K562 (cell line): ENCODE measurements at regions not wholly inside any gene's neighbourhood (a gene's known extent, or its start where the extent isn't known, plus 50 kb on each side); places are given as distances from the start of the nearest gene placed in this dataset.

Source experiments
- BCOR ChIP-seq: fragments of 450-650 bp; IDR thresholded peaks from 2 replicates; pipeline ENCODE4 v1.6.1; 2016
- CBX2 ChIP-seq: fragments of 200-600 bp; sonication (generic); IDR thresholded peaks from one replicate; pipeline ENCODE4 v1.6.1; 2012; ENCODE audit warnings: mild to moderate bottlenecking, low read length, inconsistent platforms; ENCODE audit not compliant: insufficient read depth, poor library complexity, severe bottlenecking
- CC2D1A ChIP-seq: fragments of 450-650 bp; IDR thresholded peaks from 2 replicates; pipeline ENCODE4 v1.6.1; 2017; ENCODE audit warnings: mild to moderate bottlenecking
- EGR1 ChIP-seq: fragments of 450-650 bp; conservative IDR thresholded peaks from 2 replicates; pipeline ENCODE4 v1.6.1; 2017; ENCODE audit warnings: mild to moderate bottlenecking
- ELF2 ChIP-seq: fragments of 250-450 bp; sonication (Bioruptor Pico); IDR thresholded peaks from 2 replicates; pipeline ENCODE4 v1.5.0; 2021; ENCODE audit warnings: mild to moderate bottlenecking
- FOXK2 ChIP-seq, 2 experiments: fragments of 450-650 bp; IDR thresholded peaks in 1 of 2; conservative IDR thresholded peaks in 1 of 2; 2 replicates each; pipeline ENCODE4 v1.6.1; 2016; ENCODE audit warnings: low read depth in 2 of 2, mild to moderate bottlenecking in 1 of 2
- MCM7 ChIP-seq, 2 experiments: fragments of 450-650 bp; IDR thresholded peaks; 2 replicates each; pipeline ENCODE4 v1.6.1; 2016 to 2018
- POLR2A ChIP-seq: fragments of 450-650 bp; conservative IDR thresholded peaks from 2 replicates; pipeline ENCODE4 v1.6.1; 2016
- SREBF2 ChIP-seq: sonication (generic); formaldehyde crosslinking; IDR thresholded peaks from 2 replicates; pipeline ENCODE4 v1.4.0; 2020; ENCODE audit warnings: mild to moderate bottlenecking, missing genetic modification reagents
- TRIM28 ChIP-seq: fragments of 450-650 bp; IDR thresholded peaks from 2 replicates; pipeline ENCODE4 v1.6.1; 2017
- YBX1 ChIP-seq: fragments of 450-650 bp; IDR thresholded peaks from 2 replicates; pipeline ENCODE4 v1.7.1; 2016; ENCODE audit warnings: mild to moderate bottlenecking
- ZFP30 ChIP-seq: fragments of 250-450 bp; sonication (Bioruptor Pico); IDR thresholded peaks from 2 replicates; pipeline ENCODE4 v1.8.0; 2022; ENCODE audit warnings: moderate library complexity, mild to moderate bottlenecking, inconsistent platforms, borderline replicate concordance
- ZFP36 ChIP-seq: fragments of 150-350 bp; IDR thresholded peaks from 2 replicates; pipeline ENCODE4 v1.6.1; 2018; ENCODE audit warnings: low read length, low read depth; ENCODE audit not compliant: partially characterized antibody
- ZNF146 ChIP-seq: IDR thresholded peaks from one replicate; pipeline ENCODE4 v1.6.1; 2018; ENCODE audit warnings: missing compliant biosample characterization; ENCODE audit not compliant: unreplicated experiment
- ZNF316 ChIP-seq: fragments of 450-650 bp; IDR thresholded peaks from 2 replicates; pipeline ENCODE4 v1.6.1; 2016
- ZSCAN29 ChIP-seq: fragments of 450-650 bp; IDR thresholded peaks from 2 replicates; pipeline ENCODE4 v1.6.1; 2017
- TF ChIP-seq, protein P1 (sequence below): sonication (generic); formaldehyde crosslinking; IDR thresholded peaks from 2 replicates; pipeline ENCODE4 v1.8.0; 2022; ENCODE audit warnings: mild to moderate bottlenecking, missing genetic modification reagents, borderline replicate concordance
- TF ChIP-seq, protein P2 (sequence below): fragments of 150-350 bp; conservative IDR thresholded peaks from 2 replicates; pipeline ENCODE4 v1.6.1; 2014; ENCODE audit warnings: low read length
- TF ChIP-seq, protein P3 (sequence below): sonication (generic); formaldehyde crosslinking; IDR thresholded peaks from 2 replicates; pipeline ENCODE4 v1.8.0; 2022; ENCODE audit warnings: mild to moderate bottlenecking, missing genetic modification reagents
- TF ChIP-seq, protein P4 (sequence below): fragments of 450-650 bp; IDR thresholded peaks from 2 replicates; pipeline ENCODE4 v1.6.1; 2016; ENCODE audit warnings: antibody characterized with exemption
- TF ChIP-seq, protein P5 (sequence below): sonication (generic); IDR thresholded peaks from 2 replicates; pipeline ENCODE4 v1.6.1; 2016

DNA sequence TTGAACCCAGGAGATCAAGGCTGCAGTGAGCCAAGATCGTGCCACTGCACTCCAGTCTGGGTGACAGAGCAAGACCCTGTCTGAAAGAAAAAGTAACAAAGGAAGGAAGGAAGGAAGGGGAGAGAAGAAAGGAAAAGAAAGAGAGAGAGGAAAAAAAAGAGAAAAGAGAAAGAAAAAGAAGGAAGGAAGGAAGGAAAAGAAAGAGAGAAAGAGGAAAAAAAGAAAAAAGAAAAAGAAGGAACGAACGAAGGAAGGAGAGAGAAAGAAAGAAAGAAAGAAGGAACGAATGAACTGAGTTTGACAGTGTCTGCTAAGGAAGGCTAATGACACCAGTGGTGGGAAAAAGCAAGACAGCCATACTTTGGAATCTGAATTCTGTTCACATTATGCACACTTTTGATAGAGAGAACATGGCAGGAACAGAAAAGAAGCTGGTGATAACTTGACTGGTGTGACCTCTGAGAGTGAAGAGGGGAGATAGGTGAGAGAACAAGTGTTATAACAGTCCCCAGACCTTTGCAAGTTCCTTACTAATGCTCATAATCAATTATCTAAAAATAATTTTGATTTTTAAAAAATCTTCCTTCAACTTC is 93.3 kb upstream of the MYLIP start (continued):
- TF ChIP-seq FOXK2 (conservative IDR thresholded peaks at IDR 0.05 in 1 of 2, IDR thresholded peaks at IDR 0.05 in 1 of 2; ENCODE audit: low read depth in 2 of 2) (peak in 1 of 2 experiments; percentile 46; a peak in 2 of 4 replicates), BCOR (peak; percentile 53), POLR2A (no peak), EGR1 (no peak), YBX1 (no peak), CC2D1A (peak; percentile 46; the same call in 1 of the 2 replicates), ZNF316 (peak; percentile 16; the same call in 1 of the 2 replicates), CBX2 (no peak), ZFP30 (CRISPR knock-in tag) (no peak), TRIM28 (no peak), ZNF146 (CRISPR knock-in tag) (no peak), ZSCAN29 (no peak), ELF2 (CRISPR knock-in tag) (no peak), SREBF2 (CRISPR knock-in tag) (no peak), MCM7 (IDR thresholded peaks at IDR 0.05) (peak; percentile 61 to 85; a peak in 1 of 4 replicates), ZFP36 (no peak)
- TF ChIP-seq, protein P1, sequence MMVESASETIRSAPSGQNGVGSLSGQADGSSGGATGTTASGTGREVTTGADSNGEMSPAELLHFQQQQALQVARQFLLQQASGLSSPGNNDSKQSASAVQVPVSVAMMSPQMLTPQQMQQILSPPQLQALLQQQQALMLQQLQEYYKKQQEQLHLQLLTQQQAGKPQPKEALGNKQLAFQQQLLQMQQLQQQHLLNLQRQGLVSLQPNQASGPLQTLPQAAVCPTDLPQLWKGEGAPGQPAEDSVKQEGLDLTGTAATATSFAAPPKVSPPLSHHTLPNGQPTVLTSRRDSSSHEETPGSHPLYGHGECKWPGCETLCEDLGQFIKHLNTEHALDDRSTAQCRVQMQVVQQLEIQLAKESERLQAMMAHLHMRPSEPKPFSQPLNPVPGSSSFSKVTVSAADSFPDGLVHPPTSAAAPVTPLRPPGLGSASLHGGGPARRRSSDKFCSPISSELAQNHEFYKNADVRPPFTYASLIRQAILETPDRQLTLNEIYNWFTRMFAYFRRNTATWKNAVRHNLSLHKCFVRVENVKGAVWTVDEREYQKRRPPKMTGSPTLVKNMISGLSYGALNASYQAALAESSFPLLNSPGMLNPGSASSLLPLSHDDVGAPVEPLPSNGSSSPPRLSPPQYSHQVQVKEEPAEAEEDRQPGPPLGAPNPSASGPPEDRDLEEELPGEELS (CRISPR knock-in tag): no peak
- TF ChIP-seq, protein P2, sequence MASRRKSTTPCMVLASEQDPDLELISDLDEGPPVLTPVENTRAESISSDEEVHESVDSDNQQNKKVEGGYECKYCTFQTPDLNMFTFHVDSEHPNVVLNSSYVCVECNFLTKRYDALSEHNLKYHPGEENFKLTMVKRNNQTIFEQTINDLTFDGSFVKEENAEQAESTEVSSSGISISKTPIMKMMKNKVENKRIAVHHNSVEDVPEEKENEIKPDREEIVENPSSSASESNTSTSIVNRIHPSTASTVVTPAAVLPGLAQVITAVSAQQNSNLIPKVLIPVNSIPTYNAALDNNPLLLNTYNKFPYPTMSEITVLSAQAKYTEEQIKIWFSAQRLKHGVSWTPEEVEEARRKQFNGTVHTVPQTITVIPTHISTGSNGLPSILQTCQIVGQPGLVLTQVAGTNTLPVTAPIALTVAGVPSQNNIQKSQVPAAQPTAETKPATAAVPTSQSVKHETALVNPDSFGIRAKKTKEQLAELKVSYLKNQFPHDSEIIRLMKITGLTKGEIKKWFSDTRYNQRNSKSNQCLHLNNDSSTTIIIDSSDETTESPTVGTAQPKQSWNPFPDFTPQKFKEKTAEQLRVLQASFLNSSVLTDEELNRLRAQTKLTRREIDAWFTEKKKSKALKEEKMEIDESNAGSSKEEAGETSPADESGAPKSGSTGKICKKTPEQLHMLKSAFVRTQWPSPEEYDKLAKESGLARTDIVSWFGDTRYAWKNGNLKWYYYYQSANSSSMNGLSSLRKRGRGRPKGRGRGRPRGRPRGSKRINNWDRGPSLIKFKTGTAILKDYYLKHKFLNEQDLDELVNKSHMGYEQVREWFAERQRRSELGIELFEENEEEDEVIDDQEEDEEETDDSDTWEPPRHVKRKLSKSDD: no peak
- TF ChIP-seq, protein P3, sequence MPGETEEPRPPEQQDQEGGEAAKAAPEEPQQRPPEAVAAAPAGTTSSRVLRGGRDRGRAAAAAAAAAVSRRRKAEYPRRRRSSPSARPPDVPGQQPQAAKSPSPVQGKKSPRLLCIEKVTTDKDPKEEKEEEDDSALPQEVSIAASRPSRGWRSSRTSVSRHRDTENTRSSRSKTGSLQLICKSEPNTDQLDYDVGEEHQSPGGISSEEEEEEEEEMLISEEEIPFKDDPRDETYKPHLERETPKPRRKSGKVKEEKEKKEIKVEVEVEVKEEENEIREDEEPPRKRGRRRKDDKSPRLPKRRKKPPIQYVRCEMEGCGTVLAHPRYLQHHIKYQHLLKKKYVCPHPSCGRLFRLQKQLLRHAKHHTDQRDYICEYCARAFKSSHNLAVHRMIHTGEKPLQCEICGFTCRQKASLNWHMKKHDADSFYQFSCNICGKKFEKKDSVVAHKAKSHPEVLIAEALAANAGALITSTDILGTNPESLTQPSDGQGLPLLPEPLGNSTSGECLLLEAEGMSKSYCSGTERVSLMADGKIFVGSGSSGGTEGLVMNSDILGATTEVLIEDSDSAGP: no peak
- TF ChIP-seq, protein P4, sequence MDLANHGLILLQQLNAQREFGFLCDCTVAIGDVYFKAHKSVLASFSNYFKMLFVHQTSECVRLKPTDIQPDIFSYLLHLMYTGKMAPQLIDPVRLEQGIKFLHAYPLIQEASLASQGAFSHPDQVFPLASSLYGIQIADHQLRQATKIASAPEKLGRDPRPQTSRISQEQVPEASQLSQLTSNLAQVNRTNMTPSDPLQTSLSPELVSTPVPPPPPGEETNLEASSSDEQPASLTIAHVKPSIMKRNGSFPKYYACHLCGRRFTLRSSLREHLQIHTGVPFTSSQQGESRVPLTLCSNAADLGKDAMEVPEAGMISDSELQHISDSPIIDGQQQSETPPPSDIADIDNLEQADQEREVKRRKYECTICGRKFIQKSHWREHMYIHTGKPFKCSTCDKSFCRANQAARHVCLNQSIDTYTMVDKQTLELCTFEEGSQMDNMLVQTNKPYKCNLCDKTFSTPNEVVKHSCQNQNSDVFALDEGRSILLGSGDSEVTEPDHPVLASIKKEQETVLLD: peak; percentile 79
- TF ChIP-seq, protein P5, sequence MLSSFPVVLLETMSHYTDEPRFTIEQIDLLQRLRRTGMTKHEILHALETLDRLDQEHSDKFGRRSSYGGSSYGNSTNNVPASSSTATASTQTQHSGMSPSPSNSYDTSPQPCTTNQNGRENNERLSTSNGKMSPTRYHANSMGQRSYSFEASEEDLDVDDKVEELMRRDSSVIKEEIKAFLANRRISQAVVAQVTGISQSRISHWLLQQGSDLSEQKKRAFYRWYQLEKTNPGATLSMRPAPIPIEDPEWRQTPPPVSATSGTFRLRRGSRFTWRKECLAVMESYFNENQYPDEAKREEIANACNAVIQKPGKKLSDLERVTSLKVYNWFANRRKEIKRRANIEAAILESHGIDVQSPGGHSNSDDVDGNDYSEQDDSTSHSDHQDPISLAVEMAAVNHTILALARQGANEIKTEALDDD: no peak
